Hypothalamus (tissue), 51 donors: ENCODE measurements at regions not wholly inside any gene's neighbourhood (a gene's known extent, or its start where the extent isn't known, plus 50 kb on each side); places are given as distances from the start of the nearest gene placed in this dataset.
A peak's percentile ranks its signal among the peaks of the same experiment; 100 is the strongest.

Experiments used
- DNase-seq, 51 donors: peaks; one replicate each; lab custom pipeline; 2025; lab: John Stamatoyannopoulos, UW

DNA sequence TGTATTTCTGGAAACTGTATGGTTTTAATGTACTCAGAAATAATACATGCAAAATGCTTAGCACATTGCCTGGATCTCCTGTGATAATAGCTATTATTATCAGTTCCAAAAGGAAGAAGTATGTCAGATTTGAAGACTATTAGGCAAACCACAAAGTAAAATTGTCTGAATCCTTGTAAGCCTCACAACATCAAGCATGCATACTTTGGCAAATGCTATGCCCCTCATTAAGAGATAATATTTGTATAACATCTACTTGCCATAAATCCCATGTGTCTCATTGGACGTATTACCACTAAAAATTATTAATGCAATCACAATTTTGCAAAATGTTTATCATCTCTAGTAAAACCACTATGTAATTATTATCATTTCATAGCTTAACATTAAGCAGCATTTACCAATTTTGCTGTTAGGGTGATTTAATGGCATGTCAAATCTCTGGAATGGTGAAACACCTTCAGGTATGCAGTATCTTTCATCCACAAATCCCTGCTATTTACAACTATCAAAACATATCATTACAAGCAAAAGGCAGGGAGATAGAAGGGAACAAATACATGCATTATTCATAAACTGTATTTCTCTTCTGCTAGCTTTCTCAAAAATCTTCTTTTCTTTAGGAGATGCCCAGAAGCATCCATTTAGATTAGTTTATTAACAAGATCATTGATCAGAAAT, 974.6 kb upstream of the RAG2 start:
- no peak for DNase-seq

GRCh38 chr11:37571246-37571645, 973.2 kb upstream of the RAG2 start:
- DNase-seq, result no peak

DNA sequence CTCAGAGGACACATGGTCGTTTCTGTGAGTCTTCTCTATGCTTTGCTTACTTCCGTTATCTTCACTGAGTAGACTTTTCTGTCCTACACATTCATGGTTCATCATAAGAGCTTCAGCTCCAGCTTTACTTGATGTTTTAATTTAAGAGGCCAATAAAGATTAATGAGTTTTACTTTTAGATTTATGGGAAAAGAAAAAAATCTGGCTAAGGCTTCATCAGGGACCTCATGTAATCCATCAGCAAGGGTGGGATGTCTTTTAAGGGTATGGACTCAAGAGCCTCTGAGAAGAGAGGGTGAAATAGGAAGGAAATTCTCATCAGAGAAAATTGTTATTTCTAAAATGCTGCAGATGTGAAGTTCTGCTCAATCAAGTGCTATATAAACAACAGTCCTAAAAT, 963.0 kb upstream of the RAG2 start:
- no peak for DNase-seq

DNA sequence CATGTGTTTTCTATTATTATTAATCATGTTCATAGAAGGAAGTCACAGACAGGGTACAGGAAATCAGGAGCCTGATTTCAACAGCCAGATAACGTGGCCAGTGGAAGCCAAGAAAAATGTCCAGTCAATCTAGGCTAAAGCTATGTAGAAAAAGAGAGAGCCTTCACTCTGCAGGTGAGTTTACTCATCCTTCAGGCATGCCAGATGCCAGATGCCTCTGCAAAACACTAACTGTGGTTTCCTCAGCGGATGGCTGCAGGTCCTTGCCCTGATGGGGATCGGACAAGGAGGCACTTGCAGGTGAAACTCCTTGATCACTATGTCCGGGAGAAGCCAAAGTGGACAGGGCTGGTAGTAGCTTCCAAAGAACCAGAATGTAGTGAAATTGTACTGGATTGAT, 962.3 kb upstream of the RAG2 start:
- DNase-seq, result no peak

- no peak for DNase-seq
Observed at GRCh38 chr11:37558619-37559210, 960.7 kb upstream of the RAG2 start.

DNA sequence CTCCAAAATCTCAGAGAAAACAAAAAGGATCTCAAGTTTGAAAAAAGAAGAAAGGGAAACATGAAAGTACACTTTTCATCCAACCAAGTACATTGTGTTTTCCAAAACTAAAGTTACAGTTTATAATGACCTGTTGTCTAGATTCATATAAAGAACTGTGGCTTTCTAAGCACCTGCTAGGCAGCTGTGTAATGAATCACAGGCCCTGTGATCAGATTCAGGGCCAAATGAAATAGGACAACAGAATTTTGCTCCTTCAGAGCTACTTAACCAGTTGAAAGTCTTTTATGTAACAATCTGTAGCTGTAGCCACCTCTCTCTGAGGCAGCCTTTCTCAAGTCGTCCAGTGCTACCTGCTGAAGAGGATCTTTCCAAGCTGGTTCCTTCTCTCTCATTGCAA, 960.0 kb upstream of the RAG2 start:
- DNase-seq, result no peak

DNA sequence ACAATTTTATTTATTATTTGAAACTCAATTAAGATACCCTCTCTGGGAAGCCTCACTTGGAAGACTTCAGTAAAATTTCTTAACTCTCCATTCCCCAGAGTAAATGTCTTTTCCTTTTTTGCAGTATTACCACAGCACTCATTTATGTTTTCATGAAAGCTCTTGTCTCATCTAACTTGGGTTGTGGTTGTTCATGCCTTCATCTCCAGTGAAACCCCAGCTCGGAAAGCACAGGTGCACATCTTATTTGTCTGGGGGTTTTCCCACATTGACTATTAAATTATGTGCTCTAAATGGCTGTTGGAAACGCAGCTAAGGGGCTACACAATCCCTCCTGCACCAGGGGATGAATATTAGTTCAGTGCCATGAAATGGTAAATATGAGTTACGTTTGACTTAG, 954.2 kb upstream of the RAG2 start:
- no peak for DNase-seq

- DNase-seq, result no peak
Observed at GRCh38 chr11:37544491-37544890, 946.5 kb upstream of the RAG2 start.

- no peak for DNase-seq
Observed at GRCh38 chr11:37533830-37534229, 935.8 kb upstream of the RAG2 start.

GRCh38 chr11:37533087-37533486, 935.1 kb upstream of the RAG2 start:
- DNase-seq, result no peak

DNA sequence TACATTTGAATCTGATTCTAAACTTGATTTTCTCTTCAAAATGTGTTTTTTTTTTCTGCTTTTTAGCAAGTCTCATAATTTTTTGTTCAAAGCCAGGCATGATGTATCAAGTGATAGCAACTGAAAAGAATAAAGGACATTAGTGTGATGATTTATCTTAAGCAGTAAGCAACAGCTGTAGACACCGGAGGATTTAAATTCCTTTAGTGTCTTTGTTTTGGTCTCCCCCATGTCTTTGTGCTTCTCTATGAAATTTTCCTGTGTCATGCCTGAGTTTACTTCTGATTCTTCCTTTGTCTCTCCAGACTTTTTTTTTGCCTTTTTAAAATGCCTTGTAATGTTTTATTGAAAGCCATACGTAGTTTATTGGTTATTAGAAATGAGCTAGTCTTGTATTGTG, 934.2 kb upstream of the RAG2 start:
- DNase-seq, result no peak

DNA sequence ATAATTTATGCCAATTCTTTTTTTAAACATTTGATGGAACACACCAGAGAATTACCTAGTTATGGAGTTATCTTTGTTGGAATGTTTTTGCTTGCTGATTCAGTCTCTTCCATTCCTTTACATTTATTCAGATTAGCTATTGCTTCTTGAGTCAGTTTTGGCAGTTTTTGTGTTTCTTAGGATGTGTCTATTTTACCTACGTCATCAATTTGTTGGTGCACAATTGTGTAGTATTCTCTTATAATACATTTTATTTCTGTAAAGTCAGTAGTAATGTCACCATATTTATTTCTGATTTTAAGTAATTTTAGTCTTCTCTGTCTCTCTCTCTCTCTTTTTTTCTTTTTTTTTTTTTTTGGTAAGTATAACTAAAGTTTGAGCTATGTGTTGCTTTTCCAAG, 929.5 kb upstream of the RAG2 start:
- no peak for DNase-seq

DNA sequence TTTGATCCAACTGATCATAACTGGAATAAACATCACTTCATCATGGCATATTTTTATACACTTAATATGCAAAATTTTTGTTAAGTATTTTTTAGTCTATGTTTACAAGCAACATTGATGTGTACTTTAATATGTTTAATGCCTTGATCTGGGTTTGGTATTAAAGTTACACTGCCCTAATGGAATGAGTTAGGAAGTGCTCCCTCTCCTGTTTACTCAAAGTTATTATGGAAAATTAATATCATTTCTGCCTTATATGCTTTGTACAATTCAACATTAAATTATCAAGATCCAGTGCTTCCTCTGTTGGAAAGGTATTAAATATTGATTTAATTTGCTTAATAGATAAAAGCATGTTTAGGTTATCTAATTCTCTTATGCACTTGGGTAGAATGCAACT, 927.3 kb upstream of the RAG2 start:
- no peak for DNase-seq

- no peak for DNase-seq
Observed at GRCh38 chr11:37519781-37520180, 921.7 kb upstream of the RAG2 start.

- no peak for DNase-seq
Observed at GRCh38 chr11:37512156-37512780, 914.2 kb upstream of the RAG2 start.

DNA sequence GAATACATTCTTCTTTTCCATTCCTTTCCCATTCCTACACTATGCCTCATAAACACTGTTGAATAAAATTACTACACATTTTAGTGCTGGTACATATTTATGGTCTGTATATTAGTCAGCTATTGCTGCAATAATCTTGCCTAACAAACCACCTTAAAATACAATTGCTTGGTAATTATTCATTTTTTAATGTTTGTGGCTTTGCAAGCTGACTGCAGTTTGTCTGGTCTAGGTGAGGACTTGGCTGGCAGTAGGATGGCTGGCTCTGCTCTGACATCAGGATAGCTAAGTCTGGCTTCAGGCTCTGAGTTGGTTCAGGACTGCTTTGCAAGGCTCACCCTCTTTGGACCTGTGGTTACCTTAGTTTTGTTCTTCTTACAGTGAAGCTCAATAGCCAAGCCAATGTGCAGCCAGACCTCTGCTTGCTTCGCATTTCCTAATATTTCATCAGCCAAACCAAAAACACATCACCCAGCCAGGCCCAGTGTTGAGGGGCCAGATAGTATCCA, 913.4 kb upstream of the RAG2 start:
- no peak for DNase-seq

GRCh38 chr11:37509506-37509905, 911.5 kb upstream of the RAG2 start:
- DNase-seq, result no peak

- no peak for DNase-seq
Observed at GRCh38 chr11:37506531-37506930, 908.5 kb upstream of the RAG2 start.

DNA sequence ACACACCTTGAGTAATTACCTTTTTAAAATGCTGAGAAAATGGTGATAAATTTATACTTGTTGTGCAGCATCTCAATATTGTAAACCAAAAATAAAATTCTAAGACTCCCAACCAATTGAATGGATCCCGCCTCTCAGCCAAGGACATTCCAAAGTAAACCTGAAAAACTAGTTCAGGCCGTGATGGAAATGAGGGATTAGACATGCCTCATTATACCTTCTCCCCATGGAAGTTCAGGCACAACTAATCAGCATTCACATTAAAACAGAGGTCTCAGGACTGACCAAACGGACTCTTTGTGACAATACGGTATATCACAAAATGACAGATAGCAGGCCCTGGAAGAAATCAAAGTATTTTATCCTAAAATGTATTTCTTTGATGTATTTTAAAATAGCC, 907.4 kb upstream of the RAG2 start:
- no peak for DNase-seq

GRCh38 chr11:37504921-37505320, 906.9 kb upstream of the RAG2 start:
- no peak for DNase-seq

- DNase-seq, result peak in 5 of 51 donors; percentile 3 to 50 (median 10)
Observed at GRCh38 chr11:37504060-37504611, 906.1 kb upstream of the RAG2 start.
